ENCODE measurements at regions not wholly inside any gene's neighbourhood (a gene's known extent, or its start where the extent isn't known, plus 50 kb on each side); places are given as distances from the start of the nearest gene placed in this dataset.

- no peak for TF ChIP-seq HOMEZ (CRISPR knock-in tag; IDR thresholded peaks at IDR 0.05; ENCODE audit: low read depth)
- TF ChIP-seq ZNF674 (CRISPR knock-in tag; IDR thresholded peaks at IDR 0.05; ENCODE audit: low read depth), result no peak
- TF ChIP-seq FOXJ3 (CRISPR knock-in tag; IDR thresholded peaks at IDR 0.05; ENCODE audit: borderline replicate concordance), result no peak
- TF ChIP-seq ZNF75D (CRISPR knock-in tag; IDR thresholded peaks at IDR 0.05; ENCODE audit: borderline replicate concordance), result no peak
- no peak for TF ChIP-seq E2F2 (CRISPR knock-in tag; IDR thresholded peaks at IDR 0.05; ENCODE audit: borderline replicate concordance)
- TF ChIP-seq ZFX (CRISPR knock-in tag; IDR thresholded peaks at IDR 0.05; ENCODE audit: low read depth), result no peak
- no peak for TF ChIP-seq IRF1 (CRISPR knock-in tag; IDR thresholded peaks at IDR 0.05; ENCODE audit: low read depth)
- TF ChIP-seq ZNF276 (CRISPR knock-in tag; IDR thresholded peaks at IDR 0.05; ENCODE audit: low read depth), result no peak
- TF ChIP-seq ZNF512B (CRISPR knock-in tag; IDR thresholded peaks at IDR 0.05; ENCODE audit: borderline replicate concordance), result no peak
- TF ChIP-seq TRAFD1 (CRISPR knock-in tag; IDR thresholded peaks at IDR 0.05; ENCODE audit: borderline replicate concordance), result no peak
Measured at GRCh38 chrY:8329929-8330328, 1007.3 kb upstream of the TSPY4 start (continued).

Measured in HepG2 (cell line).